Endodermal cell (in vitro differentiated cells): ENCODE measurements at regions not wholly inside any gene's neighbourhood (a gene's known extent, or its start where the extent isn't known, plus 50 kb on each side); places are given as distances from the start of the nearest gene placed in this dataset.

Experiments
- DNase-seq: peaks from one replicate; pipeline ENCODE4 v3.0.0-alpha.2; 2017
- H3K27ac ChIP-seq: 2 replicates; pipeline ENCODE4 v1.5.1; 2013; ENCODE audit warnings: mild to moderate bottlenecking, low read depth, low read length, moderate library complexity
- H3K27me3 ChIP-seq: 2 replicates; pipeline ENCODE4 v1.6.1; 2013; ENCODE audit warnings: mild to moderate bottlenecking, low read length, moderate library complexity; ENCODE audit not compliant: insufficient read depth, control insufficient read depth, poor library complexity, severe bottlenecking
- H3K36me3 ChIP-seq: 2 replicates; pipeline ENCODE4 v1.7.0; 2013; ENCODE audit warnings: mild to moderate bottlenecking, low read length, moderate library complexity; ENCODE audit not compliant: control insufficient read depth, insufficient read depth
- H3K4me1 ChIP-seq: one replicate; pipeline ENCODE4 v1.7.0; 2013; ENCODE audit warnings: low read length; ENCODE audit not compliant: control insufficient read depth, insufficient read depth
- H3K4me3 ChIP-seq: 2 replicates; pipeline ENCODE4 v1.5.1; 2013; ENCODE audit warnings: mild to moderate bottlenecking, low read length, moderate library complexity
- H3K9ac ChIP-seq: 2 replicates; pipeline ENCODE4 v1.6.1; 2013; ENCODE audit warnings: mild to moderate bottlenecking, low read length, moderate library complexity; ENCODE audit not compliant: poor library complexity, severe bottlenecking; ENCODE audit errors: extremely low read depth
- H3K9me3 ChIP-seq: 2 replicates; pipeline ENCODE4 v1.6.1; 2013; ENCODE audit warnings: mild to moderate bottlenecking, low read length, moderate library complexity; ENCODE audit not compliant: control insufficient read depth
- H3K27ac Mint-ChIP-seq: 2 replicates; pipeline ENCODE4 v1.8.0; 2020; ENCODE audit warnings: mixed read lengths
- H3K27me3 Mint-ChIP-seq: 2 replicates; pipeline ENCODE4 v1.8.0; 2021; ENCODE audit warnings: mild to moderate bottlenecking, mixed read lengths; ENCODE audit not compliant: insufficient read depth
- H3K36me3 Mint-ChIP-seq: 2 replicates; pipeline ENCODE4 v1.8.0; 2020; ENCODE audit warnings: low read depth, mixed read lengths
- H3K4me1 Mint-ChIP-seq: 2 replicates; pipeline ENCODE4 v1.8.0; 2020; ENCODE audit warnings: mixed read lengths
- H3K4me3 Mint-ChIP-seq: 2 replicates; pipeline ENCODE4 v1.8.0; 2020; ENCODE audit warnings: mild to moderate bottlenecking, moderate library complexity, mixed read lengths
- H3K9me3 Mint-ChIP-seq: 2 replicates; pipeline ENCODE4 v1.8.0; 2020; ENCODE audit warnings: mild to moderate bottlenecking, mixed read lengths
- CTCF ChIP-seq: fragments of 200-600 bp; sonication (generic); conservative IDR thresholded peaks from 2 replicates; pipeline ENCODE4 v1.5.0; 2021; ENCODE audit warnings: antibody characterized with exemption, mild to moderate bottlenecking
- WGBS, 2 experiments: methylation state at CpG; one replicate each; pipeline versions ENCODE4 v1.1.5 to v1.1.7; 2013; ENCODE audit warnings: missing lambda C conversion rate in 2 of 2, mixed read lengths in 1 of 2; ENCODE audit not compliant: insufficient coverage in 1 of 2, insufficient read length in 1 of 2; 5-methylcytosine and 5-hydroxymethylcytosine counted together

- 87 to 100% methylated on average over 2 to 5 of the region's 5 CpGs for WGBS, 2 experiments
These were observed 64.6 kb upstream of the PCBD1 start for GRCh38 chr10:70952921-70953320.

GRCh38 chr10:70954381-70955176 is 66.2 kb upstream of the PCBD1 start:
- no peaks in the 10 kb centered on the region for H3K27me3 ChIP-seq
- no peaks in the 10 kb centered on the region for H3K9me3 ChIP-seq
- Mint-ChIP-seq H3K4me3 (no peak overlapping the region), H3K27ac (no peak overlapping the region), H3K27me3 (peaks cover 2% of the 10 kb centered on the region), H3K9me3 (no peaks in the 10 kb centered on the region), H3K4me1 (peaks cover 3% of the 10 kb centered on the region), H3K36me3 (no peaks in the 10 kb centered on the region)
- no peak overlapping the region for H3K27ac ChIP-seq
- H3K36me3 ChIP-seq, result no peaks in the 10 kb centered on the region
- H3K9ac ChIP-seq, result no peak overlapping the region
- no peak for DNase-seq
- H3K4me1 ChIP-seq, result no peaks in the 10 kb centered on the region
- no peak for TF ChIP-seq CTCF
- 85 to 92% methylated on average over 6 to 13 of the region's 13 CpGs for WGBS, 2 experiments
- no peak overlapping the region for H3K4me3 ChIP-seq

More at GRCh38 chr10:70952921-70953320, 64.6 kb upstream of the PCBD1 start:
- H3K4me1 ChIP-seq, result no peaks in the 10 kb centered on the region
- Mint-ChIP-seq H3K4me1 (peaks cover 3% of the 10 kb centered on the region), H3K27ac (no peak overlapping the region), H3K27me3 (peaks cover 2% of the 10 kb centered on the region), H3K36me3 (no peaks in the 10 kb centered on the region), H3K4me3 (no peak overlapping the region), H3K9me3 (no peaks in the 10 kb centered on the region)
- no peaks in the 10 kb centered on the region for H3K27me3 ChIP-seq
- no peak for TF ChIP-seq CTCF
- DNase-seq, result no peak
- H3K9me3 ChIP-seq, result no peaks in the 10 kb centered on the region
- no peak overlapping the region for H3K4me3 ChIP-seq
- no peak overlapping the region for H3K27ac ChIP-seq
- H3K36me3 ChIP-seq, result no peaks in the 10 kb centered on the region
- no peak overlapping the region for H3K9ac ChIP-seq

GRCh38 chr10:70956029-70956759 is 67.8 kb upstream of the PCBD1 start:
- H3K27me3 ChIP-seq, result no peaks in the 10 kb centered on the region
- no peak overlapping the region for H3K9ac ChIP-seq
- Mint-ChIP-seq H3K27me3 (peaks cover 2% of the 10 kb centered on the region), H3K27ac (no peak overlapping the region), H3K9me3 (no peaks in the 10 kb centered on the region), H3K4me3 (no peak overlapping the region), H3K4me1 (no peaks in the 10 kb centered on the region), H3K36me3 (no peaks in the 10 kb centered on the region)
- H3K4me1 ChIP-seq, result no peaks in the 10 kb centered on the region
- no peaks in the 10 kb centered on the region for H3K36me3 ChIP-seq
- H3K9me3 ChIP-seq, result no peaks in the 10 kb centered on the region
- no peak overlapping the region for H3K4me3 ChIP-seq
- 66 to 69% methylated on average over 4 to 7 of the region's 7 CpGs for WGBS, 2 experiments
- peak; percentile 86 for DNase-seq
- H3K27ac ChIP-seq, result no peak overlapping the region
- peak; percentile 79 for TF ChIP-seq CTCF
